Lower lobe of right lung (tissue), 2 donors: ENCODE measurements at regions not wholly inside any gene's neighbourhood (a gene's known extent, or its start where the extent isn't known, plus 50 kb on each side); places are given as distances from the start of the nearest gene placed in this dataset.
"Not testable (repeated sequence)": the region's sequence is repeated elsewhere in the genome, so short reads cannot be mapped to it uniquely, and the experiment has no call there.

Source experiments
- ATAC-seq, 2 donors: fragments of 200-7000 bp; cut with Tn5 transposase; one replicate each; pipeline ENCODE4 v1.9.1; 2020 to 2022; ENCODE audit warnings: mild to moderate bottlenecking in 2 of 2, moderate library complexity in 2 of 2
- DNase-seq: peaks from one replicate; pipeline ENCODE4 v3.0.0-alpha.2; 2020
- H3K27ac ChIP-seq: fragments of 200-600 bp; one replicate; pipeline ENCODE4 v1.8.0; 2022
- H3K27me3 ChIP-seq: fragments of 200-600 bp; one replicate; pipeline ENCODE4 v1.8.0; 2022; ENCODE audit warnings: low read depth
- H3K36me3 ChIP-seq: fragments of 200-600 bp; one replicate; pipeline ENCODE4 v1.8.0; 2022; ENCODE audit warnings: mild to moderate bottlenecking
- H3K4me1 ChIP-seq: fragments of 200-600 bp; one replicate; pipeline ENCODE4 v1.8.0; 2022
- H3K4me3 ChIP-seq: fragments of 200-600 bp; one replicate; pipeline ENCODE4 v1.8.0; 2022; ENCODE audit warnings: mild to moderate bottlenecking
- H3K9me3 ChIP-seq: fragments of 200-600 bp; one replicate; pipeline ENCODE4 v1.8.0; 2022
- CTCF ChIP-seq: fragments of 200-600 bp; IDR thresholded peaks from one replicate; pipeline ENCODE4 v1.8.0; 2022; ENCODE audit warnings: antibody characterized with exemption, mild to moderate bottlenecking
- intact Hi-C: fragments of 100-400 bp; cut with DNase I; formaldehyde crosslinking; loops from one replicate; pipeline ENCODE4 v1.11.0; 2022
- donor health status: DM: no; HTN: yes; CAD: no; lungs with severe emphysema.

GRCh38 chr13:54599413-54599812, 1570.8 kb downstream of the OLFM4 start:
- no peak overlapping the region for H3K4me3 ChIP-seq
- no peak for TF ChIP-seq CTCF
- H3K4me1 ChIP-seq: no peaks in the 10 kb centered on the region
- ATAC-seq (no peak), DNase-seq (no peak)
- H3K27ac ChIP-seq: no peak overlapping the region
- H3K9me3 ChIP-seq: peaks cover 5% of the 10 kb centered on the region
- no peaks in the 10 kb centered on the region for H3K27me3 ChIP-seq
- intact Hi-C loops: no loop called here
- no peaks in the 10 kb centered on the region for H3K36me3 ChIP-seq

DNA sequence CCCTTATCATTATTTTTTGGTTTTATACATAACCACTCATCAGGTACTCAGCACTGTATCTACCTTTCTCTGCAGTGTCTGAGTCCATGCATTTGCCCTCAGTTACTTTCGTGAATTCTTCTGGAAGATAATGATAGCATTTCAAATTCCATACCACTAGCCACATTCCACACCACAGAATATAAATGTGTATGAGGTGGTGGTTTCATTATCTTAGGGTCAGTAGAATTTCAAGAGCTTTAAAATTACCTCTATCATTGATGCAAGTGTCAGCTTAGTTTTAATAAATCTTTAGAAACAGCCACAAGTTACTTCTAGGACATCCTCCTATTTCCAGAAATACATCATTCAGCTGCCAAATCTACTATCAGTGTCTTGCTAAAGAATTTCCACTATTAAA, 1578.3 kb downstream of the OLFM4 start:
- no peaks in the 10 kb centered on the region for H3K4me1 ChIP-seq
- no peak for TF ChIP-seq CTCF
- no peak for ATAC-seq

DNA sequence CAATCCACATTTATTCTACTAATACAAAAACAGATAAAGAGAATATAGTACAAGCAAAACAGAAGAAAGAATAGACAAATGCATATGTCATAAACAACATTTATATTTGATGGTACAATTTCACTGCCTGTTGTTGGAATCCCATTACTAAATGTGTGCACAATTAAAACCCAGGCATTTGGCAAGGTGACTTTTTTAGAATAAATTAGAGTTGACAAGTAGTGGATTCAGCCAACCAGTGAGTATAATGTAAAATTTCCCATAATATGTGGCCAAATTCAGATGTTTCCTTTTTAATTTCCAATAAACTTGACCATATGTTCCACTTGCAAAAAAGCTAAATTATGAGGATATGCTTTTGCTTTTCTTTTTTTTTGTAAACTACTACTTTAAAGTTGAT, 1578.8 kb downstream of the OLFM4 start:
- no peaks in the 10 kb centered on the region for H3K27me3 ChIP-seq
- TF ChIP-seq CTCF: no peak
- DNase-seq (no peak), ATAC-seq (no peak)
- H3K4me1 ChIP-seq: no peaks in the 10 kb centered on the region
- H3K4me3 ChIP-seq: no peak overlapping the region
- no peaks in the 10 kb centered on the region for H3K36me3 ChIP-seq
- intact Hi-C loops: no loop called here
- no peaks in the 10 kb centered on the region for H3K9me3 ChIP-seq
- no peak overlapping the region for H3K27ac ChIP-seq

More for the DNA sequence above, 1578.3 kb downstream of the OLFM4 start:
- H3K27ac ChIP-seq: no peak overlapping the region
- intact Hi-C loops: no loop called here
- no peak for DNase-seq
- H3K27me3 ChIP-seq: no peaks in the 10 kb centered on the region
- no peak overlapping the region for H3K4me3 ChIP-seq
- H3K9me3 ChIP-seq: peaks cover 3% of the 10 kb centered on the region
- no peaks in the 10 kb centered on the region for H3K36me3 ChIP-seq

- Histone ChIP-seq H3K36me3 (no peaks in the 10 kb centered on the region), H3K4me3 (no peak overlapping the region), H3K9me3 (no peaks in the 10 kb centered on the region), H3K27ac (no peak overlapping the region), H3K27me3 (no peaks in the 10 kb centered on the region), H3K4me1 (no peaks in the 10 kb centered on the region)
- ATAC-seq (no peak), DNase-seq (no peak)
- intact Hi-C loops: no loop called here
- TF ChIP-seq CTCF: no peak
Observed at GRCh38 chr13:54611390-54611789, 1582.8 kb downstream of the OLFM4 start.

- ATAC-seq (no peak), DNase-seq (no peak)
- Histone ChIP-seq H3K4me3 (no peak overlapping the region), H3K27me3 (no peaks in the 10 kb centered on the region), H3K27ac (no peak overlapping the region), H3K36me3 (no peaks in the 10 kb centered on the region), H3K9me3 (no peaks in the 10 kb centered on the region), H3K4me1 (no peaks in the 10 kb centered on the region)
- no peak for TF ChIP-seq CTCF
- intact Hi-C loops: no loop called here
Observed at GRCh38 chr13:54614726-54615125, 1586.1 kb downstream of the OLFM4 start.

GRCh38 chr13:54626504-54626903, 1597.9 kb downstream of the OLFM4 start:
- H3K4me1 ChIP-seq, H3K9me3 ChIP-seq, H3K27me3 ChIP-seq, H3K4me3 ChIP-seq, intact Hi-C loops, H3K36me3 ChIP-seq, ATAC-seq, DNase-seq, H3K27ac ChIP-seq: not testable (repeated sequence)
